ENCODE measurements at regions not wholly inside any gene's neighbourhood (a gene's known extent, or its start where the extent isn't known, plus 50 kb on each side); places are given as distances from the start of the nearest gene placed in this dataset.
"Not testable (repeated sequence)": the region's sequence is repeated elsewhere in the genome, so short reads cannot be mapped to it uniquely, and the experiment has no call there.

DNA sequence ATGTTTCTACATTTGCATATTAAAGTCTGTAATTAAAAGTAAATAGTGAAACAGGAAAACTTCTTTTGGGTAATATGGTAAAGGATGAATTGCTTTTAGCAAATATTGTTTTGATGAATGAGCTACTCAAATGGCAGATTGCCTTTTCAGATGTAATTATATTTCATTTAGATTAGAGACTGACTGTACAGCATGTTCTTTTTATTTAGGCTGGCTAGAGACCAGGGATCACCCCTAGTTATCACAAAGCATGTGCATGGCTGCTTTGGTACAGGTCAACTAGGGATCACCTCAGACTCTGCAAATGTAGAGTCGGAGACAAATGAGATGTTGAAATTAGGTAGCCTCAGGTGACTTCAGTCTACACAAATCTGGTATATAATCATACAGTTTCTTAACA is 214.9 kb upstream of the SEMA6A start:
- no peak for DNase-seq

DNA sequence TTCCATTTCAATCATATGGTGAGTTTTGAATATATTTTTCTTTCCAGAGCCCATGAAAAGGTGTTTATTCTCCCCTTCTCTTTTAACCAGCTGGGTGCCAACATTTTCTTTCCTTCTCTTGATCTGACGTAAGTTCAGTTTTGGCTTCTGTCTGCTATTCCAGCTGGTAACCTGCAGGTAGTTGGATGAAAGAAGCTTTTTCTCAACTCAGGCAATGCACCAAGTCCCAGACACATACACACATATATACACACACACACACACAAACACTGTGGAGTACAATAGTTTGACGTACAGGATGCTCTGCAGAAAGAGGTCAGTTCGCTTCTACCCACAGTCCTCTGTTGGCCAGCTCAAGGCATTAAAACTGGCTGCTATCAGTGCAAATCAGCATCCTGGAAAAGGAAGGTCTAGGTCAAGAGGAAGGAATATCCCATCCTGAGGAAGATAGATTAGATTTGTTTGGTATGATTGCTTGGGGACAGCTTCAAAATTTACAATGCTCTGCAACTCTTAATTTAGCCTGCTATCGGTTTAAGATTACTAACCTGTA is 214.3 kb upstream of the SEMA6A start:
- no peak for DNase-seq

DNA sequence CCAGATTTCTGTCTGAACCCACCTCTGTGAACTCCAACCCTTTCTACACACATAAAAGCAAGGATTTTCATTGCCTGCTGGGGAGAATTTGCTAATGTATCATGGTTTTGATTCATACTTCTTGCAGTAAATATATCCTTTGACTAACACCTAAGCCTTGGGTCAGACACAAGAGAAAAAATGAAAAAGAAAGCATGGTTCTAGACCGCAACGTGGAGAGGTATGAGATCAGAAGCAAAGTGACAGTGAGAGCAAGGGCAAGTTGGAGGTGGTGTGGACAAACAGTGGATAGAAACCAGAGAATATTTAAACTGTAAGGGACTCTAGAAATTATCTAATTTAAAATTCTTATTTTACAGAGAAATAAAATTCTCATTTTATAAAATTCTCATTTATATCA is 212.9 kb upstream of the SEMA6A start:
- no peak for DNase-seq

DNA sequence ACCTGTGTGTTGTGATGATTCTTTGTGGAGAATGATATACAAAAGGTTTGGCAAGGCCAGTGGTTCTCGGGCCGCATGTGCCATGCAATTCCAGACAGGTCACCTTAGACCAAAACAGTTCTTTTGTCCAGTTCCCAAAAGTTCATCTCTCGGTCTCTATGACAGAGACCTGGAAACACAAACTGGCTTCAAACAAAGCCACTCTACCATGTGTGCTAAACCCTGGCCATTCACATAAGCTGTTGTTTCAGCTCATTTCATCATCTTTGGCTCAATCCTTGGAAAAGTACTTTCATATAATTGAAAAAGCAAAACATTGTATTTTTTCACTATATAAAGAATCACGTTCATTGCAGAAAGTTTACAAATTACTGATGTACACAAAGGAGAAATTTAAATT is 210.5 kb upstream of the SEMA6A start:
- no peak for DNase-seq

- DNase-seq: no peak
Observed at GRCh38 chr5:116779846-116780245, 205.2 kb upstream of the SEMA6A start.

DNA sequence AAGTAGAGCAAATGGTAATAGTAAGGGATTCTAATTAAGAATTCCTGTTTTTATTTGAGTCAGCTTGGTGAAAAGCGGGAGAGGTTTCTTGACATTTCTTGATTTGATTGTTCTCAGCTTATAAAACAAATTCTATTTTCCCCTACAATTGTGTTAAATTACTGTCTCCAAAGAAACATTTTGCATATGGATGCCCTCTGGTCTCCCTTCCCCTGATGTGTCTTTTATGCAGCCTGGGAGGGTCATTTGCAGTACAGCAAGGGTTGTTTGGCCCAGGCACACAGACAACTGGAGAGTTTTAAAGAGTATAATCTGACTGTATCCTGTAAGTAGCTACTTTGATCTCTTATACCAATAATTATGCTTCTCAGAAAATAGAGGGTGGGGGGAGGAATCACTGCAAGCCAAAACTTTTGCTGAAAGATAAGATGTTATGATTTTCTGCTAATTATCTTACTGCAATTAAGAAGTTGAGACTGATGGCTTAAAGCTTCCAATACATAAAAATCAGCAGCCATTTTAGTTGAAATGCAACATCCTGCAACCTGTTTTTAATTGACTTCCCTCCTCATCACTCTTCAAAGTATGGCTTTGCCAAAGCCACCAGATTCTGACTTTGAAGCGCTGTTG is 204.1 kb upstream of the SEMA6A start:
- no peak for DNase-seq

DNA sequence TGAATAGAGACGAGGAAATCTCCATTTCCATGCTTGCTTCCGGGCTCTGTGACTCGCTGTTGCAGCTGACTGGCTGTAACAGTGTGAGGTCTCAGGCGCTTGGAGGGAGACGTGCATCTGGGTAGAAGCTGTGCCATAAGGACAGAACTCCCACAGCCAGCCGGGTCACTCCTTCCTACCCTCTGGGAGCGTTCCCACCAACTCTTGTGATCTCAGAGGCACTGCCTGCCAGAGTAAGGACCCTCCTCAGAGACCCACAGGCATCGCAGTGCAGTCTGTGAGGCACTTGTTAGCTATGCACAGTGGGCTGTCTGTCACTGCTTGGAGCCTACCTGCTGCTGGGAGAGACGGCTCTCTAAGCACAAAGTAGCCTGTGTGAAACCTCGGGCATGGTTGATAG is 203.4 kb upstream of the SEMA6A start:
- no peak for DNase-seq

GRCh38 chr5:116773926-116774325 is 199.3 kb upstream of the SEMA6A start:
- DNase-seq: no peak

GRCh38 chr5:116772806-116773205 is 198.2 kb upstream of the SEMA6A start:
- no peak for DNase-seq

DNA sequence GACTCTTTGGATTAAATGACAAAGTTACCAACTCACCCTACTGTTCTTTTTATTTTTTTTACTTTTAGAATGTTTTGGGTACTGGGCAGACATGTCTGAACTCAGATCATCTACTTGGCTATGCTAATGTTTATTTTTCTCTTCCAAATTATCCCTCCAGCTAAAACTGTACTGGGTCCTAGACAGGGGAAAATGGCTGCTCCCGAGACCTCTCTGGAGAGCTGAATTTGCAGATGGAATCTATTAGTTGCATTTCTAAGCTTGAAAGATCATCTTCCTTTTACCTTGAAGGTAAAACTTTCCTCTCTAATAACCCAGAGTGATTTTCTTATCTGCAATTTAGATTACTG is 197.5 kb upstream of the SEMA6A start:
- no peak for DNase-seq

DNA sequence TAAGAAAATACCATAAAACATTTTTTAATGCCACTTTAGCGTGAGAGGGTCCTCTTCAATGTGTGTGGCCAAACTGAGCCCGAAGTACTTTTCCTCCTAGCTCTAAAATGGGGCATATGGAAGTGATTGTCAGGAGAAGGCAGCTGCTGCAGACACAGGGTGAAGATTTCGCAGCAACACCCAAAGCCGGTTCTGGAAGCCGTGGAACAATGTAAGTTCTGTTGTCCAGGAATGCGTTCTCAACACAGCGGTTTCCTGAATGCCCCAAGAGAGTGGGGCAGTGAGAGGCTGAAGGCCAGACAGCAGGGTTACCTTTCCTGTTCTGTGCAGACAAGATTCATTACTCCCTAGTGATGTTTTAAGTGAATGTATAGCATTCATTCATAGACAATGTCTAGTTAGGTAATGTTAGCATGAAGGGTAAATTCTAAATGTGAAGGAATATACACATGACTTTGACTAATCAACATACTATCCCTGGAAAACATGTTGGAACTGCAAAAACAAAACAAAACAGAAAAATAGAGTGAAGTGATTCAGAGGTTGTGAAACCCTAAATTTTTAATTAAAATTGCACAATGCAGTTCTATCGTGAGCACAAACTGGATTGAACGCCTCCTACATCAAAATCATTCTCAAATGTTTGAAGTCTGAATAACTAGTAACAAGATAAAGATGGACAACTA is 197.0 kb upstream of the SEMA6A start:
- DNase-seq: no peak

DNA sequence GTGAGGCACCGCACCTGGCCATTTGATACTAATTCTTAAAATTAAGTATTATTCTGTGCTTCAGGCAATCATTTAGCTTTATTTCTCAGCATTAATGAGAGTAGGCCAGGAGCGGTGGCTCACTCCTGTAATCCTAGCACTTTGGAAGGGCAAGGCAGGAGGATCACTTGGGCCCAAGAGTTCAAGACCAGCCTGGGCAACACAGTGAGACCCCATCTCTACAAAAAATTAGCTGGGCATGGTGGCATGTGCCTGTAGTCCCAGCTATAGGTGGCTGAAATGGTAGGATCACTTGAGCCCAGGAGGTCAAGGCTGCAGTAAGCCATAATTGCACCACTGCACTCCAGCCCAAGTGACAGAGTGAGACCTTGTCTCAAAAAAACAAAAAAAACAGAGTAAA is 195.3 kb upstream of the SEMA6A start:
- DNase-seq: not testable (repeated sequence)

DNA sequence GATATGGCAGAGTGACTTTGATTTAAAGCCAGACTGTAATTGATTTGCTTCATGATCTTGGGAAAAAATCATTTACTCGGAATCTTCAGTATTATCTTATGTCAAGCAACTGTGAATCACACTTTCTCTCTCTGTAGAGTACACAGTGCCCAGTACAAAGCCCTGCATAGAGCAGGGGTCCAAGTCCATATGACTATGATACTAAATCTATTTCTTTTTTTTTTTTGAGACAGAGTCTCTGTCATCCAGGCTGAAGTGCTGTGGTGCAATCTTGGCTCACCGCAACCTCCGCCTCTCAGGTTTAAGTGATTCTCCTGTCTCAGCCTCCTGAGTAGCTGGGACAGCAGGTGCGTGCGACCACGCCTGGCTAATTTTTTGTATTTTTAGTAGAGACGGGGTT is 194.8 kb upstream of the SEMA6A start:
- no peak for DNase-seq

DNA sequence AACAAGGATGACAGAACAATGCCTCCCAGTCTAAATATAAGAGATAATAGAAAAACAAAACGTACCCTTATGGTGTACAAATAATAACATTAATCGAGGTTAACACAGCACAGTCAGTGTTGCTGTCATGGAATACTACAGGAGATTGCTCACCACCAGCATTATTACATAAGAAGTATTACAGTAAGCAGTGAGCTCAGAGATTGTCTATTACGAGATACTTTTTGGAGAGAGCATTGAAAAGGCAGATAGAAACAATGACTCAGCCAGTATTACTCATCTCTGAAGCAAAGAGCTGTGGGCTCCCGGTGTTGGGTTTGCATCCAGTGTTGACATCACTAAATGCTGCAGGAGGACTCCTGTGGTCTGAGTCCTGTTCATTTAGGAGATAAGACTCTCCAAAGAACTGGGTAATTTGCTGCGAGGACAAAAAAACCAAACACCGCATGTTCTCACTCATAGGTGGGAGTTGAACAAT is 191.9 kb upstream of the SEMA6A start:
- DNase-seq: no peak

DNA sequence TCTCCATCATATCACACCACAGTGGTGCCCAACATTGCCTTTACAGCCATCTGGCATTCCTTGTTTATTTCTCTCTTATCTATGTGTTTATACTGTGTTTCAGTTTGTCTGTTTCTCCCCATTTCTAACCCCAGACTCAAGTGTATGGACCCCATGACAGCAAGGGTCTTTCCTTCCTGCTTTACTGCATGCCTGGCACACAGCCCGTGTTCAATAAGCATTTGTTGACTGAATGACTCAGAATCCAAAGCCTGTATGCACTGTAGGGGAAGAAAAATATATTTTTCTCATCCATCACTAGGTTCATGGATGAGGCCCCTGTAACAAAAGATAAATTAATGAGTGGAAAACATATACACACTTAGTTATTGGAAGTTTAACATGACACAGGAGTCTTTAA is 190.8 kb upstream of the SEMA6A start:
- DNase-seq: no peak

DNA sequence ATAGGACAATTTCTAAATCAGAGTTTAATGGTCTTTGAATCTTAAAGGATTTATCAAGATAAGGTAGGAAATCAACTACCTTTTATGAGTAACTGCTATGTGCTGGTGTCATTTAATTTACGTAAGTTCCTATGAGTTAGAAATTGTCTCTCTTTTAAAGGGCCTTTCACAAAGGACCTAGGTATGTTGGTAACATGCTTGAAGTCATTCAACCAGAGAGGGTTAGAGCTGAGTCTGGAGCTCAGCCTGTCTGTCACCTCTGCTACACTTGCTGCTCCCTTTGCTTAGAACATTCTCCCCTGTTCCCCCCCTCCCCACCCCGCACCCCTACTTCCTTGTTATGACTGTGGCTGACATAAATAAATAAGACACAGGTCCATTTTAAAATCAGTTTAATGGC is 190.3 kb upstream of the SEMA6A start:
- no peak for DNase-seq

DNA sequence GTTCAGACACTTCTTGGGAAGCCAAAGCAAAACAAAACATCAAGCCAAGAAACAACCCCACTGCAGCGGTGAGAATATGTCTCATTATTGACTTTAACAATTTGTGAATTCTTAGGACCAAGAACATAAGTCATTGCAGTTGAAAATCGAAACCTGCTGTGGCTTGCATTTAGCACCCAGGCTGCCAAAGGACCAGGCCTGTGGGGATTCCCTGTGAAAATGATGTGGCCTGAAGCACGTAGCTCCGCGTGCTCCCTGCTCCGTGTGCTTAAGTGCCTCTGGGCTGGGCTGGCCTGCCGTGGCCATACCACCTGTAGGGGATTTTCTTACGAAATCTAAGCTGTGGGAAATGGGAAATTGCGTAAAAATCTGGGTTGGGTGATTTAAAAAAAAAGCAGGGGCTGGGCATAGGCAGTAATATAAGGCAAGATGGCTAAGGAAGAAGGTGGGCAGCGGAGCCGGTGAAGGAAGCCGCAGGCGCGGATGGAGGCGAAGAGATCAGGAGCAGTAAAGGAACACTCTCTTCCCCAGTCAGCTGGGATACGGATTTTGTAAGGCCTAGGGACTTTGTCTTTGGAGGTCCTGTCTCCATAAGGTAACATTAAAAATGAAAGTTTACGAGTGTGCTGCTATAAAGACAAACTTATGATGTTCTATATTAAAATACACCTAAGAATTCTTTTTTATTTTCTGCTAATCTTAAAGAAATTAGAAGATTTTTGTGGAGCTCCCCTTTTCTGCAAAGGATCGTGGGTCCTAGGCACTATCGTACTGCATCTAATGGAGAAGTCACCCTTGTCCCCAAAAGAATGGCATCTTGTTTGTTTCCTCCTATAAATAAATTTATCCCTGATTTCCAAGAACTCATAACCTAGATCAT is 189.6 kb upstream of the SEMA6A start:
- DNase-seq: no peak

DNA sequence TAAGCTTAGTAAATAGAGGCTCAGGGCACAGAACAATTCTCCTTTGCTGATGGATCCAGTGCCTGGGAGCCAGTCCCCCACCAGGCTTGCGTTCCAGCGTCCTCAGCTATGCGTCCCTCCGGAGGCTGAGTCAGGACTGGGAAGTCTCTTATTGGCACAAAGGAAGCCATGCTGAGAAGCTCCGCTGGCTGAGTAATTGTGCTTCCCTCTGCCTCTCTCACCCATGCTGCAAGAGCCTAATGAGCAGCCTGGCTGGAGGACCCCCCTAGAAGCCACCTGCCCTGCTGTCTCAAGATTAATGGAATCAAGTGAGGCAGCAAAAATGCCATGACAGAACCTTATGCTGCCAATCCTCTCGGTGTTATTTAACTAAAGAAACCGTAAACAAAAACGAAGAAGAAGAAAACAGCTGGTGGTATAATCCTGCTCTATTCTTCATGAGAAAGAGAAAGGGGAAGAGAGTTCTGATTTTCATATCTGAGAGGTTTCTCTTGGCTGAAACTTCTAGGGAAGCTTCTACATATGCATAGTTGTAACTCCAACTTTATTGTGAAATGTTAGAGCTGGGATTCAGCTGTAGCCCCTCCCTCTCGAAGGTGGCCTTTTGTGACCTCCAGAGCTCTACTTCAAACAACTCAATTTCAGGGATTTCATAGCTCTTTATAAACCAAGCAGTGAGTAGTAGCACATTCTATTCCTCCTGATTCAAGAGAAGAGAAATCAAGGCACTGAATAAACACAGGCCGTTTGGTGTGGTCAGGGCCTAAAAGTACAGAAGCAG is 185.4 kb upstream of the SEMA6A start:
- no peak for DNase-seq

GRCh38 chr5:116757326-116757725 is 182.7 kb upstream of the SEMA6A start:
- no peak for DNase-seq

- DNase-seq: no peak
Observed at GRCh38 chr5:116756531-116756930, 181.9 kb upstream of the SEMA6A start.

- no peak for DNase-seq
Observed at GRCh38 chr5:116754556-116754955, 179.9 kb upstream of the SEMA6A start.

DNA sequence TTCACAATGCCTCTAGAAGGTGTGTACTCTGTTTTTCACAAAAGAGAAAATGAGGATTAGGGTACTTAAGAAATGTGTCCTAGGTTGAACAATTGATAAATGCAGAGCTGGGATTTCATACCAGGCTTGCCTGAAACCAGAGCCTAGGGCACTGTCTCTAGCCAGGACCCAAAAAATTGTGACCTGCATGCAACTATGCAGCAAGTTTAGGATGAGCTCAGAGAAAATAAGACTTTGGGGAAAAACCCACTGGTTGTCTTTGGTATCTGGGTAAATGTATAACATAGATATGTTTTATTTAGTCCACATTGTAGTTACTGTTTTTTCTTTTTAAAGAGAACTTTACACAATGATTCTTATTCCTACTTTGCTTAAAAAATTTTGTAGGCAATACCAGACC is 177.1 kb upstream of the SEMA6A start:
- DNase-seq: no peak
